HCT116 (cell line): ENCODE measurements at regions not wholly inside any gene's neighbourhood (a gene's known extent, or its start where the extent isn't known, plus 50 kb on each side); places are given as distances from the start of the nearest gene placed in this dataset.

Source experiments
- ATAC-seq: fragments of 200-7000 bp; cut with Tn5 transposase; 2 replicates; pipeline ENCODE4 v1.9.1; 2020; ENCODE audit warnings: mild to moderate bottlenecking, moderate library complexity
- BruUV-seq: library from RNA; stranded (reverse); fragments of 400-500 nt; replicated peaks from 2 replicates; lab custom pipeline; 2021; lab: Mats Ljungman, UMichigan
- CTCF ChIA-PET: fragments of 300-600 bp; sonication (Branson Sonifier 250); formaldehyde crosslinking; loops from one replicate; lab custom pipeline; 2021; ENCODE audit warnings: antibody characterized with exemption; lab: Charles Lee
- POLR2A ChIA-PET: fragments of 300-600, 350-600 bp; sonication (Branson Sonifier 250); formaldehyde crosslinking; loops from one replicate; lab custom pipeline; 2021; ENCODE audit warnings: antibody characterized with exemption; lab: Charles Lee
- RAD21 ChIA-PET, 2 experiments: fragments of 300-600 bp; sonication (Branson Sonifier 250); formaldehyde crosslinking; loops; one replicate each; lab custom pipeline; 2023; ENCODE audit warnings: low total read pairs in 2 of 2; ENCODE audit not compliant: uncharacterized antibody in 2 of 2, unreplicated experiment in 2 of 2, low non-redundant PET in 1 of 2; lab: Charles Lee
- DNase-seq: peaks from one replicate; pipeline ENCODE4 v3.0.0-alpha.2; 2010; ENCODE audit warnings: low read depth, low spot score
- H2AFZ ChIP-seq: fragments of 200-600 bp; shearing (Covaris generic), sonication (generic); 2 replicates; pipeline ENCODE4 v1.6.1; 2017; ENCODE audit warnings: low read depth, mixed run types, mixed read lengths, antibody characterized with exemption, low read length; ENCODE audit not compliant: poor library complexity, severe bottlenecking
- H3K27ac ChIP-seq: 2 replicates; pipeline ENCODE4 v1.5.1; 2012; ENCODE audit warnings: low read depth, low read length
- H3K27me3 ChIP-seq: fragments of 200-600 bp; sonication (generic); 2 replicates; pipeline ENCODE4 v1.6.1; 2016; ENCODE audit warnings: mixed run types, low read length, mixed read lengths; ENCODE audit not compliant: insufficient read depth
- H3K36me3 ChIP-seq, 2 experiments: fragments of 200-500 bp in 1 of 2; fragments of 200-600 bp in 1 of 2; sonication (Bioruptor generic) in 1 of 2; sonication (generic) in 1 of 2; 2 replicates each; pipeline versions ENCODE4 v1.5.1 to v1.6.1; 2014 to 2016; ENCODE audit warnings: low read length in 2 of 2, inconsistent platforms in 1 of 2, mixed read lengths in 1 of 2, mixed run types in 1 of 2; ENCODE audit not compliant: insufficient read depth in 2 of 2, control insufficient read depth in 1 of 2
- H3K4me1 ChIP-seq, 2 experiments: fragments of 200-600 bp in 1 of 2; sonication (generic) in 1 of 2; 2 replicates each; pipeline versions ENCODE4 v1.5.1 to v1.6.1; 2012 to 2017; ENCODE audit warnings: low read length in 2 of 2, inconsistent platforms in 1 of 2, mild to moderate bottlenecking in 1 of 2, mixed read lengths in 1 of 2, mixed run types in 1 of 2, moderate library complexity in 1 of 2; ENCODE audit not compliant: insufficient read depth in 2 of 2, control insufficient read depth in 1 of 2
- H3K4me2 ChIP-seq: fragments of 200-600 bp; sonication (generic); 2 replicates; pipeline ENCODE4 v1.6.1; 2017; ENCODE audit warnings: mixed run types, low read length, mixed read lengths
- H3K4me3 ChIP-seq, 2 experiments: fragments of 200-600 bp in 1 of 2; sonication (generic) in 1 of 2; replicated peaks in 1 of 2; 2 replicates each; pipeline ENCODE4 v1.5.1; 2011 to 2016; ENCODE audit warnings: low read length in 2 of 2, control low read depth in 1 of 2, low read depth in 1 of 2, mild to moderate bottlenecking in 1 of 2, mixed read lengths in 1 of 2, mixed run types in 1 of 2
- H3K79me2 ChIP-seq: fragments of 200-600 bp; sonication (generic); 2 replicates; pipeline ENCODE4 v1.6.1; 2017; ENCODE audit warnings: mild to moderate bottlenecking, mixed run types, low read length, moderate library complexity, mixed read lengths; ENCODE audit not compliant: insufficient read depth
- H3K9ac ChIP-seq: fragments of 200-600 bp; sonication (generic); 2 replicates; pipeline ENCODE4 v1.6.1; 2016; ENCODE audit warnings: low read length, mixed read lengths
- H3K9me2 ChIP-seq: fragments of 200-600 bp; sonication (generic), shearing (Covaris generic); 2 replicates; pipeline ENCODE4 v1.6.1; 2017; ENCODE audit warnings: mixed run types, mild to moderate bottlenecking, moderate library complexity; ENCODE audit not compliant: insufficient read depth
- H3K9me3 ChIP-seq, 2 experiments: fragments of 200-500 bp in 1 of 2; fragments of 200-600 bp in 1 of 2; sonication (Bioruptor generic) in 1 of 2; sonication (generic) in 1 of 2; 2 replicates each; pipeline ENCODE4 v1.6.1; 2014 to 2017; ENCODE audit warnings: low read length in 2 of 2, mixed read lengths in 2 of 2, inconsistent platforms in 1 of 2, low read depth in 1 of 2, mild to moderate bottlenecking in 1 of 2, mixed run types in 1 of 2, moderate library complexity in 1 of 2; ENCODE audit not compliant: control insufficient read depth in 1 of 2, insufficient read depth in 1 of 2
- H4K20me1 ChIP-seq: fragments of 200-600 bp; sonication (generic), shearing (Covaris generic); 2 replicates; pipeline ENCODE4 v1.6.1; 2017; ENCODE audit warnings: mixed run types, mild to moderate bottlenecking, moderate library complexity; ENCODE audit not compliant: insufficient read depth
- ATF3 ChIP-seq: IDR thresholded peaks from 2 replicates; pipeline ENCODE4 v1.6.1; 2012
- CEBPB ChIP-seq: IDR thresholded peaks from 2 replicates; pipeline ENCODE4 v1.6.1; 2012; ENCODE audit warnings: low read depth
- CTCF ChIP-seq, 3 experiments: fragments of 200-600 bp in 1 of 3; sonication (generic) in 1 of 3; IDR thresholded peaks in 2 of 3; conservative IDR thresholded peaks in 1 of 3; 2 replicates each; pipeline ENCODE4 v1.5.1; 2012 to 2017; ENCODE audit warnings: low read depth in 2 of 3, low read length in 2 of 3, antibody characterized with exemption in 1 of 3, borderline replicate concordance in 1 of 3, control low read depth in 1 of 3, mild to moderate bottlenecking in 1 of 3, mixed read lengths in 1 of 3, mixed run types in 1 of 3, moderate library complexity in 1 of 3; ENCODE audit not compliant: insufficient read depth in 1 of 3
- ELF1 ChIP-seq: IDR thresholded peaks from 2 replicates; pipeline ENCODE4 v1.6.1; 2012; ENCODE audit warnings: low read depth, borderline replicate concordance
- EZH2phosphoT487 ChIP-seq: fragments of 200-600 bp; IDR thresholded peaks from 2 replicates; pipeline ENCODE4 v1.6.1; 2018; ENCODE audit warnings: antibody characterized with exemption, borderline replicate concordance
- JUND ChIP-seq: IDR thresholded peaks from 2 replicates; pipeline ENCODE4 v1.6.1; 2012
- MAX ChIP-seq: IDR thresholded peaks from 2 replicates; pipeline ENCODE4 v1.6.1; 2012
- POLR2A ChIP-seq: IDR thresholded peaks from 2 replicates; pipeline ENCODE4 v1.7.0; 2011; ENCODE audit warnings: borderline replicate concordance; ENCODE audit not compliant: insufficient read depth, insufficient read length; ENCODE audit errors: extremely low read depth
- POLR2AphosphoS5 ChIP-seq: IDR thresholded peaks from 2 replicates; pipeline ENCODE4 v1.6.1; 2011; ENCODE audit warnings: mild to moderate bottlenecking, low read depth, low read length, moderate library complexity
- RAD21 ChIP-seq: IDR thresholded peaks from 2 replicates; pipeline ENCODE4 v1.6.1; 2012; ENCODE audit warnings: low read depth, mild to moderate bottlenecking
- REST ChIP-seq: IDR thresholded peaks from 2 replicates; pipeline ENCODE4 v1.6.1; 2012; ENCODE audit warnings: low read depth
- SIN3A ChIP-seq: IDR thresholded peaks from 2 replicates; pipeline ENCODE4 v1.6.1; 2012; ENCODE audit warnings: low read depth
- TCF7L2 ChIP-seq: IDR thresholded peaks from 2 replicates; pipeline ENCODE4 v1.7.0; 2011; ENCODE audit warnings: borderline replicate concordance, inconsistent platforms; ENCODE audit not compliant: insufficient read depth, insufficient read length; ENCODE audit errors: extremely low read depth
- ZBTB33 ChIP-seq: IDR thresholded peaks from 2 replicates; pipeline ENCODE4 v1.6.1; 2011; ENCODE audit warnings: mild to moderate bottlenecking, low read length, moderate library complexity; ENCODE audit not compliant: insufficient replicate concordance; ENCODE audit errors: extremely low read depth
- ZFX ChIP-seq: fragments of 450-650 bp; IDR thresholded peaks from 2 replicates; pipeline ENCODE4 v1.6.1; 2017
- ZNF274 ChIP-seq: fragments of 200-500 bp; sonication (Bioruptor generic); IDR thresholded peaks from 2 replicates; pipeline ENCODE4 v1.6.1; 2014; ENCODE audit warnings: mild to moderate bottlenecking, low read depth, low read length, inconsistent platforms
- intact Hi-C: fragments of 100-400 bp; cut with micrococcal nuclease; formaldehyde crosslinking; loops from 2 replicates; pipeline ENCODE4 v1.10.0; 2022

GRCh38 chr6:150694889-150695288, 95.2 kb downstream of the PLEKHG1 start:
- no peak overlapping the region for H3K9ac ChIP-seq
- TF ChIP-seq CEBPB: no peak
- no peak for TF ChIP-seq MAX
- no peak for TF ChIP-seq SIN3A
- no peak for TF ChIP-seq REST
- no peak for TF ChIP-seq POLR2AphosphoS5
- no peak for TF ChIP-seq ELF1
- no peak for TF ChIP-seq ZFX
- no peak for TF ChIP-seq ZNF274
- TF ChIP-seq ATF3: no peak
- no peak for TF ChIP-seq ZBTB33
- no peak for TF ChIP-seq EZH2phosphoT487
- TF ChIP-seq CTCF (IDR thresholded peaks at IDR 0.05 in 2 of 3, conservative IDR thresholded peaks at IDR 0.05 in 1 of 3; ENCODE audit: borderline replicate concordance in 1 of 3, insufficient read depth in 1 of 3, low read depth in 2 of 3, low read length in 2 of 3): no peak
- TF ChIP-seq TCF7L2: no peak
- TF ChIP-seq POLR2A: no peak
- TF ChIP-seq RAD21: no peak
- no peak for TF ChIP-seq JUND
- H3K79me2 ChIP-seq: no peaks in the 10 kb centered on the region
- H3K9me2 ChIP-seq: no peaks in the 10 kb centered on the region
- H3K4me2 ChIP-seq: no peak overlapping the region
- no peak overlapping the region for H2AFZ ChIP-seq
- no peaks in the 10 kb centered on the region for H4K20me1 ChIP-seq
- no peak overlapping the region for H3K27ac ChIP-seq
- ChIA-PET RAD21 (no interaction called here), POLR2A (interaction anchor here (0.6 to 1.0 kb wide), 2 partner anchors 9 to 29 kb away, joined by 3 to 6 read pairs; no protein-coding TSS in a partner anchor), CTCF (interaction anchor here (3.8 kb wide), 1 partner anchor 9 kb away, joined by 30 read pairs; no protein-coding TSS in a partner anchor)
- H3K27me3 ChIP-seq: no peaks in the 10 kb centered on the region
- peaks cover 12 to 14% of the 10 kb centered on the region in 2 experiments for H3K4me1 ChIP-seq
- no peak for DNase-seq
- H3K36me3 ChIP-seq: no peaks in the 10 kb centered on the region
- H3K9me3 ChIP-seq: no peaks in the 10 kb centered on the region
- no peak overlapping the region for H3K4me3 ChIP-seq
- intact Hi-C loops: no loop called here
- ATAC-seq: no peak
- no TSS peak for BruUV-seq
